SIG-M5 treated with dmso at 0.1 percent for 504 hours (cell line): ENCODE measurements at regions not wholly inside any gene's neighbourhood (a gene's known extent, or its start where the extent isn't known, plus 50 kb on each side); places are given as distances from the start of the nearest gene placed in this dataset.

Experiments used
- DNase-seq: peaks from one replicate; lab custom pipeline; 2025; ENCODE audit not compliant: unreplicated experiment; lab: John Stamatoyannopoulos, UW

- no peak for DNase-seq
Observed at GRCh38 chr14:55734731-55735130, 154.7 kb downstream of the KTN1 start.

- DNase-seq: no peak
Observed at GRCh38 chr14:55739967-55740648, 160.1 kb downstream of the KTN1 start.

- no peak for DNase-seq
Observed at GRCh38 chr14:55740649-55740989, 160.6 kb downstream of the KTN1 start.

- no peak for DNase-seq
Observed at GRCh38 chr14:55741240-55741639, 161.2 kb downstream of the KTN1 start.

- no peak for DNase-seq
Observed at GRCh38 chr14:55743551-55743950, 163.5 kb downstream of the KTN1 start.

- no peak for DNase-seq
Observed at GRCh38 chr14:55744321-55744720, 164.3 kb downstream of the KTN1 start.

GRCh38 chr14:55745906-55746305 lies 165.9 kb downstream of the KTN1 start:
- DNase-seq: no peak

- DNase-seq: no peak
Observed at GRCh38 chr14:55746558-55746957, 166.6 kb downstream of the KTN1 start.

- DNase-seq: no peak
Observed at GRCh38 chr14:55747186-55747585, 167.2 kb downstream of the KTN1 start.

GRCh38 chr14:55749201-55749812 lies 169.3 kb downstream of the KTN1 start:
- DNase-seq: peak; percentile 5

GRCh38 chr14:55749946-55750345 lies 169.9 kb downstream of the KTN1 start:
- no peak for DNase-seq

GRCh38 chr14:55752580-55753390 lies 172.8 kb downstream of the KTN1 start:
- peak; percentile 54 for DNase-seq

- DNase-seq: no peak
Observed at GRCh38 chr14:55754471-55754870, 174.5 kb downstream of the KTN1 start.

GRCh38 chr14:55754871-55755270 lies 174.9 kb downstream of the KTN1 start:
- DNase-seq: no peak

GRCh38 chr14:55756078-55756477 lies 176.1 kb downstream of the KTN1 start:
- no peak for DNase-seq

- no peak for DNase-seq
Observed at GRCh38 chr14:55756557-55756956, 176.6 kb downstream of the KTN1 start.

- DNase-seq: no peak
Observed at GRCh38 chr14:55758796-55759195, 178.8 kb downstream of the KTN1 start.

- no peak for DNase-seq
Observed at GRCh38 chr14:55760789-55761566, 181.0 kb downstream of the KTN1 start.

GRCh38 chr14:55761651-55762050 lies 181.6 kb downstream of the KTN1 start:
- DNase-seq: no peak

GRCh38 chr14:55762595-55763232 lies 182.7 kb downstream of the KTN1 start:
- DNase-seq: no peak

GRCh38 chr14:55764784-55765183 lies 184.8 kb downstream of the KTN1 start:
- DNase-seq: no peak
